SK-N-MC (cell line): ENCODE measurements at regions not wholly inside any gene's neighbourhood (a gene's known extent, or its start where the extent isn't known, plus 50 kb on each side); places are given as distances from the start of the nearest gene placed in this dataset.

Source experiments
- EZH2 ChIP-seq: fragments of 200-600 bp; sonication (generic); IDR thresholded peaks from one replicate; pipeline ENCODE4 v1.6.1; 2017; ENCODE audit warnings: antibody characterized with exemption
- POLR2AphosphoS5 ChIP-seq: IDR thresholded peaks from 2 replicates; pipeline ENCODE4 v1.6.1; 2012; ENCODE audit warnings: mild to moderate bottlenecking, low read depth, low read length, borderline replicate concordance

DNA sequence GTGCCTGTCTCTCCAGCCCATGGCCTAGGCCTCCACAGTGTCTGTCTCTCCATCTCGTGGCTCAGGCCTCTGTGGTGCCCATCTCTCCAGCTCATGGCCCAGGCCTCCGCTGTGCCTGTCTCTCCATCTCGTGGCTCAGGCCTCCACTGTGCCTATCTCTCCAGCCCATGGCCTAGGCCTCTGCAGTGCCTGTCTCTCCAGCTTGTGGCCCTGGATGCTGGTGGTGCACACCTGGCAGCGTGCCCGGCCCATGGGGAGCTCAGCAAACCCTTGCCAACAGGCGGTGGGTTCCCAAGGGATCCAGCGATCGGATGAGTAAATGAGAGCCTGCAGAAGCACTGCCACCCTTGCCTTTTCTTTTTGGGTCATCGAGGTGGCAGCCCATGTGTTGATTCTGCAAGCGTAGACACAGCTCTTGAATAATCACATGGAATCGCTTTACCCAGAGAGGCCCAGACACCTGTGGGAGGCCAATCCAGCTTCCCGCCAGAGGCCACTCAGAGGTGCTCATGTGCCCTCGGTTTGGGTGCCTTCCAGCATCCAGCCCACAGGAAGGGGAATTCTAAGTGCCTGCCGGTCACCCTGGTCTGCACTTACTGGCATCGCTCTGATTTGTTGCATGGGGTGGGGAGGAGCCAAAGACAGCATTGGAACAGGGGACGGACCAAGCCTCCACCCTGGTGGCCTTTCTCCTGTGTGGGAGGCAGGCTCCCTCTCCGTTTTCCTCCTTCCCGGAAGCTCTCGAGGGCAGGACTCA, 101.8 kb upstream of the HDAC4 start:
- TF ChIP-seq EZH2: no peak
- no peak for TF ChIP-seq POLR2AphosphoS5
